ENCODE measurements at regions not wholly inside any gene's neighbourhood (a gene's known extent, or its start where the extent isn't known, plus 50 kb on each side); places are given as distances from the start of the nearest gene placed in this dataset.

GRCh38 chr3:72255191-72255590, 470.2 kb upstream of the PROK2 start:
- DNase-seq (ENCODE audit: low spot score) = peak; percentile 35
- H3K4me3 ChIP-seq = no peak overlapping the region
- no peak overlapping the region for H3K4me2 ChIP-seq
- Mint-ChIP-seq H3K36me3 (no peaks in the 10 kb centered on the region), H3K9me3 (peaks cover 7% of the 10 kb centered on the region), H3K27ac (peak overlapping the region; percentile 98), H3K4me1 (peaks cover 57% of the 10 kb centered on the region), H3K4me3 (peak overlapping the region; percentile 21), H3K27me3 (ENCODE audit: insufficient read depth, low read depth) (peaks cover 10% of the 10 kb centered on the region)
- H3K27me3 ChIP-seq = no peaks in the 10 kb centered on the region
- H3K9me3 ChIP-seq (ENCODE audit: low read depth) = no peaks in the 10 kb centered on the region
- H3K9ac ChIP-seq = no peak overlapping the region
- H3K4me1 ChIP-seq = peaks cover 25% of the 10 kb centered on the region
- H3F3A ChIP-seq (ENCODE audit: low read depth) = peaks cover 10% of the 10 kb centered on the region
- H3K27ac ChIP-seq = no peak overlapping the region
- no peaks in the 10 kb centered on the region for H3K36me3 ChIP-seq
- no peaks in the 10 kb centered on the region for H4K20me1 ChIP-seq (ENCODE audit: low read depth)
- TF ChIP-seq EZH2 (IDR thresholded peaks at IDR 0.05) (no peak), EZH2phosphoT487 (IDR thresholded peaks at IDR 0.05) (no peak), CTCF (IDR thresholded peaks at IDR 0.05) (no peak)
- no peaks in the 10 kb centered on the region for H3K79me2 ChIP-seq (ENCODE audit: low read depth)
- peak overlapping the region; percentile 22 for H2AFZ ChIP-seq (replicated peaks)

GRCh38 chr3:72254483-72254882, 469.5 kb upstream of the PROK2 start:
- Histone ChIP-seq H3F3A (ENCODE audit: low read depth) (peaks cover 10% of the 10 kb centered on the region), H4K20me1 (ENCODE audit: low read depth) (no peaks in the 10 kb centered on the region), H3K27ac (no peak overlapping the region), H3K9ac (no peak overlapping the region), H3K9me3 (ENCODE audit: low read depth) (no peaks in the 10 kb centered on the region), H3K36me3 (no peaks in the 10 kb centered on the region), H3K4me3 (no peak overlapping the region), H2AFZ (replicated peaks) (no peak overlapping the region), H3K27me3 (no peaks in the 10 kb centered on the region), H3K4me1 (peaks cover 25% of the 10 kb centered on the region), H3K4me2 (no peak overlapping the region), H3K79me2 (ENCODE audit: low read depth) (no peaks in the 10 kb centered on the region)
- no peak for TF ChIP-seq EZH2 (IDR thresholded peaks at IDR 0.05)
- TF ChIP-seq CTCF (IDR thresholded peaks at IDR 0.05) = no peak
- TF ChIP-seq EZH2phosphoT487 (IDR thresholded peaks at IDR 0.05) = no peak
- peaks cover 8% of the 10 kb centered on the region for H3K27me3 Mint-ChIP-seq (ENCODE audit: insufficient read depth, low read depth)
- no peak overlapping the region for H3K4me3 Mint-ChIP-seq
- H3K27ac Mint-ChIP-seq = no peak overlapping the region
- no peaks in the 10 kb centered on the region for H3K36me3 Mint-ChIP-seq
- DNase-seq (ENCODE audit: low spot score) = no peak
- H3K4me1 Mint-ChIP-seq = peaks cover 51% of the 10 kb centered on the region
- peaks cover 7% of the 10 kb centered on the region for H3K9me3 Mint-ChIP-seq

- Histone ChIP-seq H3K27ac (no peak overlapping the region), H3K4me3 (no peak overlapping the region), H3K36me3 (no peaks in the 10 kb centered on the region), H3K4me2 (no peak overlapping the region), H3K4me1 (peaks cover 10% of the 10 kb centered on the region), H3K27me3 (no peaks in the 10 kb centered on the region), H3K9me3 (ENCODE audit: low read depth) (no peaks in the 10 kb centered on the region), H3K79me2 (ENCODE audit: low read depth) (no peaks in the 10 kb centered on the region), H3F3A (ENCODE audit: low read depth) (no peaks in the 10 kb centered on the region), H2AFZ (replicated peaks) (no peak overlapping the region), H3K9ac (no peak overlapping the region), H4K20me1 (ENCODE audit: low read depth) (no peaks in the 10 kb centered on the region)
- Mint-ChIP-seq H3K4me3 (no peak overlapping the region), H3K27me3 (ENCODE audit: insufficient read depth, low read depth) (peaks cover 5% of the 10 kb centered on the region), H3K4me1 (peaks cover 19% of the 10 kb centered on the region), H3K36me3 (no peaks in the 10 kb centered on the region), H3K27ac (no peak overlapping the region), H3K9me3 (peaks cover 7% of the 10 kb centered on the region)
- TF ChIP-seq CTCF (IDR thresholded peaks at IDR 0.05) = no peak
- no peak for TF ChIP-seq EZH2phosphoT487 (IDR thresholded peaks at IDR 0.05)
- no peak for TF ChIP-seq EZH2 (IDR thresholded peaks at IDR 0.05)
- no peak for DNase-seq (ENCODE audit: low spot score)
Observed at GRCh38 chr3:72250725-72251124, 465.8 kb upstream of the PROK2 start.
